Trophoblast cell (in vitro differentiated cells and primary cell): ENCODE measurements at regions not wholly inside any gene's neighbourhood (a gene's known extent, or its start where the extent isn't known, plus 50 kb on each side); places are given as distances from the start of the nearest gene placed in this dataset.

Experiments used
- DNase-seq, 2 donors: peaks; one replicate each; pipeline ENCODE4 v3.0.0-alpha.2; 2016
- H2AFZ ChIP-seq: 2 replicates; pipeline ENCODE4 v1.6.1; 2013; ENCODE audit warnings: low read length, moderate library complexity, mild to moderate bottlenecking; ENCODE audit not compliant: insufficient read depth, poor library complexity
- H2AK5ac ChIP-seq: 2 replicates; pipeline ENCODE4 v1.6.1; 2013; ENCODE audit warnings: mild to moderate bottlenecking, low read length
- H2BK120ac ChIP-seq: 2 replicates; pipeline ENCODE4 v1.6.1; 2013; ENCODE audit warnings: low read length, mild to moderate bottlenecking, moderate library complexity; ENCODE audit not compliant: insufficient read depth, poor library complexity
- H2BK12ac ChIP-seq: 2 replicates; pipeline ENCODE4 v1.6.1; 2013; ENCODE audit warnings: mild to moderate bottlenecking, low read length, moderate library complexity
- H2BK5ac ChIP-seq: 2 replicates; pipeline ENCODE4 v1.6.1; 2013; ENCODE audit warnings: low read length, low read depth, moderate library complexity, mild to moderate bottlenecking; ENCODE audit not compliant: poor library complexity
- H3K14ac ChIP-seq: 2 replicates; pipeline ENCODE4 v1.6.1; 2013; ENCODE audit warnings: mild to moderate bottlenecking, low read length
- H3K18ac ChIP-seq: 2 replicates; pipeline ENCODE4 v1.6.1; 2013; ENCODE audit warnings: mild to moderate bottlenecking, low read length
- H3K23ac ChIP-seq: 2 replicates; pipeline ENCODE4 v1.6.1; 2013; ENCODE audit warnings: low read length
- H3K27ac ChIP-seq: 2 replicates; pipeline ENCODE4 v1.5.1; 2013; ENCODE audit warnings: low read depth, mild to moderate bottlenecking, inconsistent platforms, low read length, moderate library complexity
- H3K27me3 ChIP-seq: 2 replicates; pipeline ENCODE4 v1.6.1; 2013; ENCODE audit warnings: inconsistent platforms, mild to moderate bottlenecking, low read length, moderate library complexity; ENCODE audit not compliant: insufficient read depth
- H3K36me3 ChIP-seq, 2 experiments: 1 replicate in 1 of 2; 2 replicates in 1 of 2; pipeline ENCODE4 v1.6.1; 2013; ENCODE audit warnings: low read length in 2 of 2, mild to moderate bottlenecking in 2 of 2, moderate library complexity in 1 of 2; ENCODE audit not compliant: insufficient read depth in 2 of 2, control insufficient read depth in 1 of 2
- H3K4ac ChIP-seq: 2 replicates; pipeline ENCODE4 v1.6.1; 2013; ENCODE audit warnings: low read depth, mild to moderate bottlenecking, low read length, moderate library complexity
- H3K4me1 ChIP-seq, 2 experiments: 1 replicate in 1 of 2; 2 replicates in 1 of 2; pipeline ENCODE4 v1.6.1; 2013; ENCODE audit warnings: low read length in 2 of 2, mild to moderate bottlenecking in 2 of 2, moderate library complexity in 1 of 2; ENCODE audit not compliant: insufficient read depth in 2 of 2, control insufficient read depth in 1 of 2
- H3K4me2 ChIP-seq: 2 replicates; pipeline ENCODE4 v1.6.1; 2013; ENCODE audit warnings: inconsistent platforms, mild to moderate bottlenecking, low read length, moderate library complexity
- H3K4me3 ChIP-seq: 2 replicates; pipeline ENCODE4 v1.5.1; 2013; ENCODE audit warnings: mild to moderate bottlenecking, low read depth, low read length, inconsistent platforms
- H3K79me1 ChIP-seq: one replicate; pipeline ENCODE4 v1.6.1; 2013; ENCODE audit warnings: low read length
- H3K79me2 ChIP-seq: 2 replicates; pipeline ENCODE4 v1.6.1; 2013; ENCODE audit warnings: low read length, mild to moderate bottlenecking; ENCODE audit not compliant: control insufficient read depth, insufficient read depth, poor library complexity
- H3K9ac ChIP-seq: 2 replicates; pipeline ENCODE4 v1.6.1; 2013; ENCODE audit warnings: mild to moderate bottlenecking, low read length
- H3K9me3 ChIP-seq: 2 replicates; pipeline ENCODE4 v1.6.1; 2013; ENCODE audit warnings: low read depth, mild to moderate bottlenecking, control low read depth, inconsistent platforms, low read length; ENCODE audit not compliant: insufficient read depth
- H4K12ac ChIP-seq: 2 replicates; pipeline ENCODE4 v1.6.1; 2013; ENCODE audit warnings: low read depth, mild to moderate bottlenecking, low read length, moderate library complexity
- H4K8ac ChIP-seq: 2 replicates; pipeline ENCODE4 v1.6.1; 2013; ENCODE audit warnings: low read depth, mild to moderate bottlenecking, low read length, moderate library complexity
- H4K91ac ChIP-seq: one replicate; pipeline ENCODE4 v1.6.1; 2013; ENCODE audit warnings: low read depth, mild to moderate bottlenecking, low read length, moderate library complexity
- WGBS: extraction: QIAGEN DNeasy Blood & Tissue Kit; methylation state at CpG from one replicate; pipeline ENCODE4 v1.1.7; 2013; ENCODE audit warnings: missing lambda C conversion rate; ENCODE audit not compliant: insufficient read length, insufficient coverage; ENCODE audit errors: extremely low coverage; 5-methylcytosine and 5-hydroxymethylcytosine counted together

GRCh38 chr1:79737193-79737592 is 730.7 kb upstream of the ADGRL4 start:
- no peak for DNase-seq
- Histone ChIP-seq H2AFZ (no peak overlapping the region), H3K9me3 (no peaks in the 10 kb centered on the region), H3K79me1 (no peaks in the 10 kb centered on the region), H3K79me2 (no peaks in the 10 kb centered on the region), H3K4me2 (no peak overlapping the region), H2BK120ac (no peak overlapping the region), H2BK5ac (no peak overlapping the region), H3K14ac (no peak overlapping the region), H3K23ac (no peak overlapping the region), H3K9ac (no peak overlapping the region), H3K27me3 (no peaks in the 10 kb centered on the region), H2AK5ac (no peak overlapping the region), H3K18ac (no peak overlapping the region), H3K27ac (no peak overlapping the region), H3K4me3 (no peak overlapping the region), H4K91ac (no peak overlapping the region), H3K4ac (no peak overlapping the region), H4K8ac (no peak overlapping the region), H3K4me1 (no peaks in the 10 kb centered on the region), H4K12ac (no peak overlapping the region), H3K36me3 (no peaks in the 10 kb centered on the region), H2BK12ac (no peak overlapping the region)
- no CpG with 5 or more reads among the region's 1 CpG for WGBS

- Histone ChIP-seq H3K27me3 (no peaks in the 10 kb centered on the region), H3K36me3 (no peaks in the 10 kb centered on the region), H3K18ac (no peak overlapping the region), H4K8ac (no peak overlapping the region), H3K23ac (no peak overlapping the region), H3K79me1 (no peaks in the 10 kb centered on the region), H3K9me3 (no peaks in the 10 kb centered on the region), H3K4me1 (no peaks in the 10 kb centered on the region), H2AFZ (no peak overlapping the region), H3K4me2 (no peak overlapping the region), H3K79me2 (no peaks in the 10 kb centered on the region), H2BK120ac (no peak overlapping the region), H3K4me3 (no peak overlapping the region), H2AK5ac (no peak overlapping the region), H3K27ac (no peak overlapping the region), H3K14ac (no peak overlapping the region), H3K4ac (no peak overlapping the region), H4K91ac (no peak overlapping the region), H2BK5ac (no peak overlapping the region), H4K12ac (no peak overlapping the region), H3K9ac (no peak overlapping the region), H2BK12ac (no peak overlapping the region)
- no peak for DNase-seq
Measured at GRCh38 chr1:79732950-79733349, 726.4 kb upstream of the ADGRL4 start.

- no peak overlapping the region for H4K12ac ChIP-seq
- H3K14ac ChIP-seq, result no peak overlapping the region
- no CpG with 5 or more reads among the region's 2 CpGs for WGBS
- H2AK5ac ChIP-seq, result no peak overlapping the region
- no peak overlapping the region for H2BK12ac ChIP-seq
- no peak overlapping the region for H3K18ac ChIP-seq
- H3K79me2 ChIP-seq, result no peaks in the 10 kb centered on the region
- H4K8ac ChIP-seq, result no peak overlapping the region
- H3K36me3 ChIP-seq, result no peaks in the 10 kb centered on the region
- no peak overlapping the region for H3K27ac ChIP-seq
- no peak overlapping the region for H3K4ac ChIP-seq
- no peak overlapping the region for H3K4me2 ChIP-seq
- no peak overlapping the region for H3K23ac ChIP-seq
- DNase-seq, result no peak
- H3K79me1 ChIP-seq, result no peaks in the 10 kb centered on the region
- no peak overlapping the region for H4K91ac ChIP-seq
- H2BK5ac ChIP-seq, result no peak overlapping the region
- no peaks in the 10 kb centered on the region for H3K4me1 ChIP-seq
- no peak overlapping the region for H2BK120ac ChIP-seq
- H3K9ac ChIP-seq, result no peak overlapping the region
- no peak overlapping the region for H2AFZ ChIP-seq
- no peaks in the 10 kb centered on the region for H3K9me3 ChIP-seq
- H3K27me3 ChIP-seq, result no peaks in the 10 kb centered on the region
- no peak overlapping the region for H3K4me3 ChIP-seq
Measured at GRCh38 chr1:79726911-79727310, 720.4 kb upstream of the ADGRL4 start.

- Histone ChIP-seq H4K12ac (no peak overlapping the region), H3K27me3 (no peaks in the 10 kb centered on the region), H3K4me1 (no peaks in the 10 kb centered on the region), H3K9ac (no peak overlapping the region), H3K4me2 (no peak overlapping the region), H2BK120ac (no peak overlapping the region), H4K8ac (no peak overlapping the region), H3K79me1 (no peaks in the 10 kb centered on the region), H3K9me3 (no peaks in the 10 kb centered on the region), H3K27ac (no peak overlapping the region), H2BK5ac (no peak overlapping the region), H3K4ac (no peak overlapping the region), H3K18ac (no peak overlapping the region), H2BK12ac (no peak overlapping the region), H3K4me3 (no peak overlapping the region), H2AK5ac (no peak overlapping the region), H3K23ac (no peak overlapping the region), H4K91ac (no peak overlapping the region), H3K36me3 (no peaks in the 10 kb centered on the region), H3K14ac (no peak overlapping the region), H3K79me2 (no peaks in the 10 kb centered on the region), H2AFZ (no peak overlapping the region)
- no CpG with 5 or more reads among the region's 2 CpGs for WGBS
- DNase-seq, result no peak
Measured at GRCh38 chr1:79726321-79726720, 719.8 kb upstream of the ADGRL4 start.

- H3K4me2 ChIP-seq, result no peak overlapping the region
- H3K79me1 ChIP-seq, result no peaks in the 10 kb centered on the region
- no peak overlapping the region for H4K91ac ChIP-seq
- H3K79me2 ChIP-seq, result no peaks in the 10 kb centered on the region
- H2AFZ ChIP-seq, result no peak overlapping the region
- H3K9ac ChIP-seq, result no peak overlapping the region
- H3K18ac ChIP-seq, result no peak overlapping the region
- no peak overlapping the region for H3K27ac ChIP-seq
- H2AK5ac ChIP-seq, result no peak overlapping the region
- no peak overlapping the region for H2BK5ac ChIP-seq
- no peak overlapping the region for H4K8ac ChIP-seq
- H3K9me3 ChIP-seq, result peaks cover 5% of the 10 kb centered on the region
- H2BK120ac ChIP-seq, result no peak overlapping the region
- DNase-seq, result no peak
- peaks cover 0 to 2% of the 10 kb centered on the region in 2 experiments for H3K36me3 ChIP-seq
- no peak overlapping the region for H4K12ac ChIP-seq
- H3K4me3 ChIP-seq, result no peak overlapping the region
- peaks cover 0 to 3% of the 10 kb centered on the region in 2 experiments for H3K4me1 ChIP-seq
- H3K27me3 ChIP-seq, result no peaks in the 10 kb centered on the region
- H3K14ac ChIP-seq, result no peak overlapping the region
- no peak overlapping the region for H2BK12ac ChIP-seq
- H3K23ac ChIP-seq, result no peak overlapping the region
- H3K4ac ChIP-seq, result no peak overlapping the region
Measured at GRCh38 chr1:79716447-79716846, 709.9 kb upstream of the ADGRL4 start.
